ENCODE measurements at regions not wholly inside any gene's neighbourhood (a gene's known extent, or its start where the extent isn't known, plus 50 kb on each side); places are given as distances from the start of the nearest gene placed in this dataset.

- no peak overlapping the region for H3K4me3 Mint-ChIP-seq (ENCODE audit: unreplicated experiment)
- TF ChIP-seq CTCF (IDR thresholded peaks at IDR 0.05; ENCODE audit: insufficient read depth in 1 of 2, low read depth in 1 of 2, low read length in 1 of 2, severe bottlenecking in 1 of 2, unreplicated experiment in 1 of 2): no peak
- no TSS peak for BruUV-seq (replicated peaks)
- no peak for DNase-seq
- H3K36me3 Mint-ChIP-seq (ENCODE audit: insufficient read depth, unreplicated experiment): no peaks in the 10 kb centered on the region
- no peak overlapping the region for H3K27ac Mint-ChIP-seq (ENCODE audit: unreplicated experiment)
- ChIA-PET CTCF (no interaction called here), POLR2A (no interaction called here)
- no peaks in the 10 kb centered on the region for H3K27me3 Mint-ChIP-seq (ENCODE audit: insufficient read depth, unreplicated experiment)
- no peaks in the 10 kb centered on the region for H3K4me1 ChIP-seq
- no peaks in the 10 kb centered on the region for H3K9me3 Mint-ChIP-seq (ENCODE audit: unreplicated experiment)
- intact Hi-C loops (cut with micrococcal nuclease; ENCODE audit: unreplicated experiment): no loop called here
- H3K4me3 ChIP-seq (ENCODE audit: low read depth, low read length): no peak overlapping the region
- H3K4me1 Mint-ChIP-seq (ENCODE audit: low read depth, unreplicated experiment): no peaks in the 10 kb centered on the region
- H3K36me3 ChIP-seq (ENCODE audit: control insufficient read depth, insufficient read depth, low read length): no peaks in the 10 kb centered on the region
- H3K27me3 ChIP-seq (replicated peaks; ENCODE audit: control insufficient read depth, insufficient read depth, low read length): no peaks in the 10 kb centered on the region
- H3K9me3 ChIP-seq: no peaks in the 10 kb centered on the region
Measured at GRCh38 chr3:31235062-31235700, 297.5 kb upstream of the STT3B start.

GRCh38 chr3:31237887-31238286 lies 294.8 kb upstream of the STT3B start:
- no peak for TF ChIP-seq CTCF (IDR thresholded peaks at IDR 0.05; ENCODE audit: insufficient read depth in 1 of 2, low read depth in 1 of 2, low read length in 1 of 2, severe bottlenecking in 1 of 2, unreplicated experiment in 1 of 2)
- Mint-ChIP-seq H3K4me3 (ENCODE audit: unreplicated experiment) (no peak overlapping the region), H3K4me1 (ENCODE audit: low read depth, unreplicated experiment) (no peaks in the 10 kb centered on the region), H3K27ac (ENCODE audit: unreplicated experiment) (no peak overlapping the region), H3K9me3 (ENCODE audit: unreplicated experiment) (no peaks in the 10 kb centered on the region), H3K27me3 (ENCODE audit: insufficient read depth, unreplicated experiment) (no peaks in the 10 kb centered on the region), H3K36me3 (ENCODE audit: insufficient read depth, unreplicated experiment) (no peaks in the 10 kb centered on the region)
- Histone ChIP-seq H3K4me3 (ENCODE audit: low read depth, low read length) (no peak overlapping the region), H3K9me3 (no peaks in the 10 kb centered on the region), H3K27me3 (replicated peaks; ENCODE audit: control insufficient read depth, insufficient read depth, low read length) (no peaks in the 10 kb centered on the region), H3K4me1 (no peaks in the 10 kb centered on the region), H3K36me3 (ENCODE audit: control insufficient read depth, insufficient read depth, low read length) (no peaks in the 10 kb centered on the region)
- ChIA-PET CTCF (no interaction called here), POLR2A (no interaction called here)
- no TSS peak for BruUV-seq (replicated peaks)
- DNase-seq: no peak
- intact Hi-C loops (cut with micrococcal nuclease; ENCODE audit: unreplicated experiment): no loop called here

- intact Hi-C loops (cut with micrococcal nuclease; ENCODE audit: unreplicated experiment): no loop called here
Measured at GRCh38 chr3:31240013-31240412, 292.7 kb upstream of the STT3B start.

More at GRCh38 chr3:31240013-31240412, 292.7 kb upstream of the STT3B start:
- Histone ChIP-seq H3K4me1 (no peaks in the 10 kb centered on the region), H3K27me3 (replicated peaks; ENCODE audit: control insufficient read depth, insufficient read depth, low read length) (no peaks in the 10 kb centered on the region), H3K36me3 (ENCODE audit: control insufficient read depth, insufficient read depth, low read length) (no peaks in the 10 kb centered on the region), H3K4me3 (ENCODE audit: low read depth, low read length) (no peak overlapping the region), H3K9me3 (no peaks in the 10 kb centered on the region)
- ChIA-PET POLR2A (no interaction called here), CTCF (no interaction called here)
- no peaks in the 10 kb centered on the region for H3K4me1 Mint-ChIP-seq (ENCODE audit: low read depth, unreplicated experiment)
- no peak overlapping the region for H3K27ac Mint-ChIP-seq (ENCODE audit: unreplicated experiment)
- H3K9me3 Mint-ChIP-seq (ENCODE audit: unreplicated experiment): no peaks in the 10 kb centered on the region
- BruUV-seq (replicated peaks): no TSS peak
- H3K27me3 Mint-ChIP-seq (ENCODE audit: insufficient read depth, unreplicated experiment): no peaks in the 10 kb centered on the region
- TF ChIP-seq CTCF (IDR thresholded peaks at IDR 0.05; ENCODE audit: insufficient read depth in 1 of 2, low read depth in 1 of 2, low read length in 1 of 2, severe bottlenecking in 1 of 2, unreplicated experiment in 1 of 2): no peak
- H3K36me3 Mint-ChIP-seq (ENCODE audit: insufficient read depth, unreplicated experiment): no peaks in the 10 kb centered on the region
- no peak for DNase-seq
- H3K4me3 Mint-ChIP-seq (ENCODE audit: unreplicated experiment): no peak overlapping the region
